ENCODE measurements at regions not wholly inside any gene's neighbourhood (a gene's known extent, or its start where the extent isn't known, plus 50 kb on each side); places are given as distances from the start of the nearest gene placed in this dataset.

DNA sequence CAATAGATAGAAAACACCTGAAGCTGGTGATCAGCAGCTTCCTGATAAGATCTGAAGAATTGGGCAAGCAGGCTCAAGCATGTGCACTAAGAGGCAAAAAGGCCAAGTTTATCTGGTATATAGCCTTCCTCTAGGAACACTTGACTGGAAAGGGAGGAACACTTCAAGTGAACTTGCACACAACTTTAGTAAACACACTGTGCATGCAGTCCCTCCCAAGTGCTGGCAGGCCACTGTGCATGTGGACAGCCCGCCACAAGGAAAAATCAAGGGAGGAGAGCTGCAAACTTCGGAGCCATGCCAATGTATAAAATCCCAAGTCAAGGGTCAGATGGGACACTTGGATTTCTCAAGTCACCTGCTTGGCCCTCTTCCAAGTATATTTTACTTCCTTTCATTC, 645.8 kb upstream of the NDST4 start:
- no peak for TF ChIP-seq EZH2phosphoT487 (IDR thresholded peaks at IDR 0.05; ENCODE audit: borderline replicate concordance)
- TF ChIP-seq, protein P1, sequence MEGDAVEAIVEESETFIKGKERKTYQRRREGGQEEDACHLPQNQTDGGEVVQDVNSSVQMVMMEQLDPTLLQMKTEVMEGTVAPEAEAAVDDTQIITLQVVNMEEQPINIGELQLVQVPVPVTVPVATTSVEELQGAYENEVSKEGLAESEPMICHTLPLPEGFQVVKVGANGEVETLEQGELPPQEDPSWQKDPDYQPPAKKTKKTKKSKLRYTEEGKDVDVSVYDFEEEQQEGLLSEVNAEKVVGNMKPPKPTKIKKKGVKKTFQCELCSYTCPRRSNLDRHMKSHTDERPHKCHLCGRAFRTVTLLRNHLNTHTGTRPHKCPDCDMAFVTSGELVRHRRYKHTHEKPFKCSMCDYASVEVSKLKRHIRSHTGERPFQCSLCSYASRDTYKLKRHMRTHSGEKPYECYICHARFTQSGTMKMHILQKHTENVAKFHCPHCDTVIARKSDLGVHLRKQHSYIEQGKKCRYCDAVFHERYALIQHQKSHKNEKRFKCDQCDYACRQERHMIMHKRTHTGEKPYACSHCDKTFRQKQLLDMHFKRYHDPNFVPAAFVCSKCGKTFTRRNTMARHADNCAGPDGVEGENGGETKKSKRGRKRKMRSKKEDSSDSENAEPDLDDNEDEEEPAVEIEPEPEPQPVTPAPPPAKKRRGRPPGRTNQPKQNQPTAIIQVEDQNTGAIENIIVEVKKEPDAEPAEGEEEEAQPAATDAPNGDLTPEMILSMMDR (conservative IDR thresholded peaks at IDR 0.05; ENCODE audit: low read length) = no peak
